ENCODE measurements at regions not wholly inside any gene's neighbourhood (a gene's known extent, or its start where the extent isn't known, plus 50 kb on each side); places are given as distances from the start of the nearest gene placed in this dataset.
A peak's percentile ranks its signal among the peaks of the same experiment; 100 is the strongest.

GRCh38 chr16:87052506-87052905, 264.7 kb downstream of the C16orf95 start:
- DNase-seq (ENCODE audit: low read depth), result no peak

- DNase-seq (ENCODE audit: low read depth), result no peak
These were observed 263.9 kb downstream of the C16orf95 start for GRCh38 chr16:87053016-87053982.

- DNase-seq (ENCODE audit: low read depth), result no peak
These were observed 263.0 kb downstream of the C16orf95 start for GRCh38 chr16:87054154-87054553.

GRCh38 chr16:87054856-87055255, 262.3 kb downstream of the C16orf95 start:
- DNase-seq (ENCODE audit: low read depth), result no peak

- DNase-seq (ENCODE audit: low read depth), result no peak
These were observed 261.1 kb downstream of the C16orf95 start for GRCh38 chr16:87056083-87056482.

- DNase-seq (ENCODE audit: low read depth), result no peak
These were observed 260.6 kb downstream of the C16orf95 start for GRCh38 chr16:87056551-87056950.

- no peak for DNase-seq (ENCODE audit: low read depth)
These were observed 259.8 kb downstream of the C16orf95 start for GRCh38 chr16:87057211-87057881.

GRCh38 chr16:87057951-87058560, 259.1 kb downstream of the C16orf95 start:
- no peak for DNase-seq (ENCODE audit: low read depth)

GRCh38 chr16:87058728-87059250, 258.4 kb downstream of the C16orf95 start:
- DNase-seq (ENCODE audit: low read depth), result no peak

- no peak for DNase-seq (ENCODE audit: low read depth)
These were observed 256.9 kb downstream of the C16orf95 start for GRCh38 chr16:87060034-87060986.

GRCh38 chr16:87061243-87061920, 255.8 kb downstream of the C16orf95 start:
- no peak for DNase-seq (ENCODE audit: low read depth)

- peak; percentile 20 for DNase-seq (ENCODE audit: low read depth)
These were observed 254.4 kb downstream of the C16orf95 start for GRCh38 chr16:87062569-87063442.

- no peak for DNase-seq (ENCODE audit: low read depth)
These were observed 253.6 kb downstream of the C16orf95 start for GRCh38 chr16:87063543-87063942.

GRCh38 chr16:87064731-87065445, 252.3 kb downstream of the C16orf95 start:
- no peak for DNase-seq (ENCODE audit: low read depth)

- DNase-seq (ENCODE audit: low read depth), result no peak
These were observed 251.6 kb downstream of the C16orf95 start for GRCh38 chr16:87065446-87066132.

GRCh38 chr16:87066133-87067002, 250.8 kb downstream of the C16orf95 start:
- DNase-seq (ENCODE audit: low read depth), result no peak

- DNase-seq (ENCODE audit: low read depth), result no peak
These were observed 250.1 kb downstream of the C16orf95 start for GRCh38 chr16:87067003-87067556.
